OCI-LY1 (cell line): ENCODE measurements at regions not wholly inside any gene's neighbourhood (a gene's known extent, or its start where the extent isn't known, plus 50 kb on each side); places are given as distances from the start of the nearest gene placed in this dataset.
"Not testable (repeated sequence)": the region's sequence is repeated elsewhere in the genome, so short reads cannot be mapped to it uniquely, and the experiment has no call there.

Source experiments
- H2AFZ ChIP-seq: fragments of 200-600 bp; sonication (generic), shearing (Covaris generic); 2 replicates; pipeline ENCODE4 v1.6.0; 2014; ENCODE audit warnings: antibody characterized with exemption, mild to moderate bottlenecking, low read length
- H3F3A ChIP-seq: fragments of 200-600 bp; sonication (generic), shearing (Covaris generic); 2 replicates; pipeline ENCODE4 v1.6.0; 2014; ENCODE audit warnings: mild to moderate bottlenecking, antibody characterized with exemption, low read length, moderate library complexity; ENCODE audit not compliant: insufficient read depth
- H3K27ac ChIP-seq: fragments of 200-600 bp; sonication (generic); 2 replicates; pipeline ENCODE4 v1.5.1; 2014; ENCODE audit warnings: low read length, mixed run types, mild to moderate bottlenecking, low read depth; ENCODE audit not compliant: poor library complexity, severe bottlenecking
- H3K27me3 ChIP-seq: fragments of 200-600 bp; sonication (generic); 2 replicates; pipeline ENCODE4 v1.6.0; 2014; ENCODE audit warnings: antibody characterized with exemption, mild to moderate bottlenecking, low read length, moderate library complexity; ENCODE audit not compliant: insufficient read depth
- H3K36me3 ChIP-seq: fragments of 200-600 bp; sonication (generic); 2 replicates; pipeline ENCODE4 v1.6.1; 2014; ENCODE audit warnings: mild to moderate bottlenecking, antibody characterized with exemption, low read length, moderate library complexity, mixed read lengths; ENCODE audit not compliant: insufficient read depth
- H3K4me1 ChIP-seq: fragments of 200-600 bp; sonication (generic); 2 replicates; pipeline ENCODE4 v1.5.1; 2014; ENCODE audit warnings: mild to moderate bottlenecking, low read length, moderate library complexity; ENCODE audit not compliant: insufficient read depth, severe bottlenecking
- H3K4me2 ChIP-seq: fragments of 200-600 bp; sonication (generic), shearing (Covaris generic); 2 replicates; pipeline ENCODE4 v1.6.1; 2014; ENCODE audit warnings: low read length
- H3K4me3 ChIP-seq: fragments of 200-600 bp; sonication (generic); 2 replicates; pipeline ENCODE4 v1.5.1; 2014; ENCODE audit warnings: low read length, low read depth, mild to moderate bottlenecking, mixed read lengths; ENCODE audit not compliant: poor library complexity, severe bottlenecking
- H3K79me2 ChIP-seq: fragments of 200-600 bp; shearing (Covaris generic); 2 replicates; pipeline ENCODE4 v1.6.1; 2016; ENCODE audit warnings: mixed run types, low read length, mixed read lengths; ENCODE audit not compliant: insufficient read depth
- H3K9ac ChIP-seq: fragments of 200-600 bp; sonication (generic), shearing (Covaris generic); 2 replicates; pipeline ENCODE4 v1.6.1; 2014; ENCODE audit warnings: mild to moderate bottlenecking, low read length, mixed read lengths
- H3K9me2 ChIP-seq: fragments of 200-600 bp; sonication (generic), shearing (Covaris generic); 2 replicates; pipeline ENCODE4 v1.6.1; 2014; ENCODE audit warnings: low read depth, mild to moderate bottlenecking, low read length, mixed read lengths
- H3K9me3 ChIP-seq: fragments of 200-600 bp; shearing (Covaris generic); 2 replicates; pipeline ENCODE4 v1.6.1; 2014; ENCODE audit warnings: low read length, mixed read lengths
- H4K20me1 ChIP-seq: fragments of 200-600 bp; sonication (generic), shearing (Covaris generic); 2 replicates; pipeline ENCODE4 v1.6.0; 2016; ENCODE audit warnings: mild to moderate bottlenecking, low read length; ENCODE audit not compliant: insufficient read depth
- EZH2 ChIP-seq: fragments of 200-600 bp; sonication (generic), shearing (Covaris generic); IDR thresholded peaks from 2 replicates; pipeline ENCODE4 v1.8.0; 2017; ENCODE audit warnings: borderline replicate concordance, mixed run types, mild to moderate bottlenecking, antibody characterized with exemption, low read length, moderate library complexity, mixed read lengths
- TF ChIP-seq, protein P1 (sequence below): fragments of 200-600 bp; sonication (generic), shearing (Covaris generic); IDR thresholded peaks from 2 replicates; pipeline ENCODE4 v1.5.1; 2017; ENCODE audit warnings: mild to moderate bottlenecking, antibody characterized with exemption, low read length, moderate library complexity, mixed read lengths

DNA sequence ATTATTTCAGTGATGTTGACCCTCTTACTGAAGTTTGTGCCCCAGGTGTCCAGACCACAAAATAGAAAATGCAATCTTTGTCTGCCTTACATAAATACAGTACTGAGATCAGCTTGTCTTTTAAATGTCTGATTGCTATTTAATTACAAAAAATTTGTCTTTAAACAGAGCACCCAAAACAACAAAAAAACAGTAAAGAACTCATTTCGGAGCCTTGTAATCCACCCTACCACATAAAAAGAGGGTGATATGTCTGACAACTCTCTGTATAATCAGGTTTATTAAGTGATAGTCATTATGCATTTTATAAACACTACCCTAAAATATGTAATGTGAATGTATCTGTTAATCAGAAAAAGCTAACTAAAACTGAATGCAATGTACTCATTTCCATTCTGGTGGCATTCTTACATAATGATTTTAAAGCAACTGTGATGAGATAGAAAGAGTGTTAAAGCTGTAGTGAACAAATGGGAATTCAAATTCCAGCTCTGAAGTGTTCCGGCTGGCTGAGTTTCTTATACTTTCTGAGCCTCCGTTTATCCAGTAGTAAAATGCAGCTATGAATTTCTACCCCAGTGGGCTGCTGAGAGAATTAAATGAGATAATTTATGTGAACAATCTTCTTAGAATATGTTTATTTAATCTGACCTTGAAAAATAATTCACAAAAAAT is 486.6 kb downstream of the USP25 start:
- H3K36me3 ChIP-seq: no peaks in the 10 kb centered on the region
- no peak overlapping the region for H2AFZ ChIP-seq
- H3K4me3 ChIP-seq: no peak overlapping the region
- no peak overlapping the region for H3K4me2 ChIP-seq
- TF ChIP-seq, protein P1, sequence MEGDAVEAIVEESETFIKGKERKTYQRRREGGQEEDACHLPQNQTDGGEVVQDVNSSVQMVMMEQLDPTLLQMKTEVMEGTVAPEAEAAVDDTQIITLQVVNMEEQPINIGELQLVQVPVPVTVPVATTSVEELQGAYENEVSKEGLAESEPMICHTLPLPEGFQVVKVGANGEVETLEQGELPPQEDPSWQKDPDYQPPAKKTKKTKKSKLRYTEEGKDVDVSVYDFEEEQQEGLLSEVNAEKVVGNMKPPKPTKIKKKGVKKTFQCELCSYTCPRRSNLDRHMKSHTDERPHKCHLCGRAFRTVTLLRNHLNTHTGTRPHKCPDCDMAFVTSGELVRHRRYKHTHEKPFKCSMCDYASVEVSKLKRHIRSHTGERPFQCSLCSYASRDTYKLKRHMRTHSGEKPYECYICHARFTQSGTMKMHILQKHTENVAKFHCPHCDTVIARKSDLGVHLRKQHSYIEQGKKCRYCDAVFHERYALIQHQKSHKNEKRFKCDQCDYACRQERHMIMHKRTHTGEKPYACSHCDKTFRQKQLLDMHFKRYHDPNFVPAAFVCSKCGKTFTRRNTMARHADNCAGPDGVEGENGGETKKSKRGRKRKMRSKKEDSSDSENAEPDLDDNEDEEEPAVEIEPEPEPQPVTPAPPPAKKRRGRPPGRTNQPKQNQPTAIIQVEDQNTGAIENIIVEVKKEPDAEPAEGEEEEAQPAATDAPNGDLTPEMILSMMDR: no peak
- no peak for TF ChIP-seq EZH2
- no peaks in the 10 kb centered on the region for H3F3A ChIP-seq
- no peaks in the 10 kb centered on the region for H3K9me2 ChIP-seq
- no peaks in the 10 kb centered on the region for H3K27me3 ChIP-seq
- no peaks in the 10 kb centered on the region for H3K79me2 ChIP-seq
- no peaks in the 10 kb centered on the region for H3K4me1 ChIP-seq
- no peaks in the 10 kb centered on the region for H4K20me1 ChIP-seq
- no peak overlapping the region for H3K9ac ChIP-seq
- H3K27ac ChIP-seq: no peak overlapping the region
- H3K9me3 ChIP-seq: no peaks in the 10 kb centered on the region

DNA sequence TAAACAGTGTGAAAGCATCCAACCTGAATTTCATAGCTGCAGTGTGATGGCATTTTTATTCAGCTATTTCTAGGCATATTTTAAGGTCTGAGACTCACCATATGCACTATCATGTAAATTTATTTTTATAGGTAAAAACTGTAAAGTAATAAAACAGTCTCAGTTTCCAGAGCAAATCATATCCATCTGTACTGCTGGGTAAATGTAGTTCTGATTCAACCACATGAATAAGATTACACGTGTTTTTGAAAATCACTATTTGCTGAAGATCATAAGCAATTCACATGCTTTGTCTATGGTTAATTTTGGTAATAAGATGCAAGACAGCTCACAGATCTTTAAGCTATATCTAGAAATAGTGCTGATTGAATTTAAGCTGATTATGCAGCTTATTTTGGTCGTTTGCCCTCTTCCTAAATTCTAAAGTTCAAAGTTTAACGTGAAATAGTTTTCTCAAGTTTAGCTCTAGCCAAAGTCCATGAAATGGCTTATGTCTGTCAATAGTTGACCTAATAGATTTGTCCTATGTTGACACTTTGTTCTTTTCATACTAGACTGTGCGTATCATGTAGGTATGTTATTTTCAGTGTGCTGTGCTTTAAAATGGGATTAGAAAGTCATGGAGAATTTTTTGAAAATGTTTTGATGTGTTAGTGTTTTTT is 489.0 kb downstream of the USP25 start:
- Histone ChIP-seq H3K4me1 (no peaks in the 10 kb centered on the region), H3K27ac (no peak overlapping the region), H3K79me2 (no peaks in the 10 kb centered on the region), H3K9ac (no peak overlapping the region), H3K9me2 (no peaks in the 10 kb centered on the region), H3K27me3 (no peaks in the 10 kb centered on the region), H3K4me3 (no peak overlapping the region), H3K4me2 (no peak overlapping the region), H3F3A (no peaks in the 10 kb centered on the region), H3K9me3 (no peaks in the 10 kb centered on the region), H2AFZ (no peak overlapping the region), H4K20me1 (no peaks in the 10 kb centered on the region), H3K36me3 (no peaks in the 10 kb centered on the region)
- TF ChIP-seq, protein P1: no peak
- TF ChIP-seq EZH2: no peak

DNA sequence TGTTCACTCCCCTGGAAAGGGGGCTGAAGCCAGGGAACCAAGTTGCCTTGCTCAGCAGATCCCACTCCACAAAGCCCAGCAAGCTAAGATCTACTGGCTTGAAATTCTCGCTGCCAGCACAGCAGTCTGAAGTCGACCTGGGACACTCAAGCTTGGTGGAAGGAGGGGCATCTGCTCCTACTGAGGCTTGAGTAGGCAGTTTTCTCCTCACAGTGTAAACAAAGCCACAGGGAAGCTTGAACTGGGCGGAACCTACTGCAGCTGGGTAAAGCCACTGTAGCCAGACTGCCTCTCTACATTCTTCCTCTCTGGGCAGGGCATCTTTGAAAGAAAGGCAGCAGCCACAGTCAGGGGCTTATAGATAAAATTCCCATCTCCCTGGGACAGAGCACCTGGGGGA is 495.0 kb downstream of the USP25 start:
- not testable (repeated sequence) for H4K20me1 ChIP-seq, H3K9ac ChIP-seq, H3F3A ChIP-seq, H3K9me2 ChIP-seq, H3K27ac ChIP-seq, H3K9me3 ChIP-seq, H3K36me3 ChIP-seq, H3K4me1 ChIP-seq, H3K4me2 ChIP-seq, H3K79me2 ChIP-seq, H2AFZ ChIP-seq, H3K4me3 ChIP-seq, H3K27me3 ChIP-seq
